GM18867 (cell line): ENCODE measurements at regions not wholly inside any gene's neighbourhood (a gene's known extent, or its start where the extent isn't known, plus 50 kb on each side); places are given as distances from the start of the nearest gene placed in this dataset.
"Not testable (repeated sequence)": the region's sequence is repeated elsewhere in the genome, so short reads cannot be mapped to it uniquely, and the experiment has no call there.

Experiments used
- ATAC-seq: cut with Tn5 transposase; IDR thresholded peaks from one replicate; pipeline ENCODE4 v1.9.1; 2021; ENCODE audit warnings: mild to moderate bottlenecking, moderate library complexity; ENCODE audit not compliant: unreplicated experiment

GRCh38 chr5:18503797-18504328 lies 869.6 kb downstream of the TAF11L14 start:
- ATAC-seq, result no peak

GRCh38 chr5:18507114-18507513 lies 872.9 kb downstream of the TAF11L14 start:
- no peak for ATAC-seq

GRCh38 chr5:18517641-18518380 lies 883.6 kb downstream of the TAF11L14 start:
- no peak for ATAC-seq

- ATAC-seq, result no peak
Measured at GRCh38 chr5:18523380-18523779, 889.1 kb downstream of the TAF11L14 start.

GRCh38 chr5:18526792-18527405 lies 892.6 kb downstream of the TAF11L14 start:
- ATAC-seq, result no peak

GRCh38 chr5:18533137-18533536 lies 898.9 kb downstream of the TAF11L14 start:
- ATAC-seq, result no peak

- ATAC-seq, result no peak
Measured at GRCh38 chr5:18534119-18534518, 899.9 kb downstream of the TAF11L14 start.

GRCh38 chr5:18535753-18536152 lies 901.5 kb downstream of the TAF11L14 start:
- ATAC-seq, result not testable (repeated sequence)

GRCh38 chr5:18544421-18544820 lies 910.2 kb downstream of the TAF11L14 start:
- no peak for ATAC-seq

- no peak for ATAC-seq
Measured at GRCh38 chr5:18546591-18546990, 912.3 kb downstream of the TAF11L14 start.

GRCh38 chr5:18551716-18552115 lies 917.5 kb downstream of the TAF11L14 start:
- no peak for ATAC-seq

GRCh38 chr5:18553269-18553668 lies 919.0 kb downstream of the TAF11L14 start:
- no peak for ATAC-seq

GRCh38 chr5:18560602-18561001 lies 926.3 kb downstream of the TAF11L14 start:
- no peak for ATAC-seq

- ATAC-seq, result no peak
Measured at GRCh38 chr5:18563853-18564252, 929.6 kb downstream of the TAF11L14 start.

GRCh38 chr5:18566671-18567070 lies 932.4 kb downstream of the TAF11L14 start:
- ATAC-seq, result no peak

GRCh38 chr5:18576586-18576985 lies 942.3 kb downstream of the TAF11L14 start:
- no peak for ATAC-seq

- ATAC-seq, result no peak
Measured at GRCh38 chr5:18601185-18601584, 966.9 kb downstream of the TAF11L14 start.

- ATAC-seq, result no peak
Measured at GRCh38 chr5:18602402-18602801, 968.1 kb downstream of the TAF11L14 start.

GRCh38 chr5:18605186-18605585 lies 970.9 kb downstream of the TAF11L14 start:
- no peak for ATAC-seq

GRCh38 chr5:18607570-18607969 lies 973.3 kb downstream of the TAF11L14 start:
- no peak for ATAC-seq

- ATAC-seq, result not testable (repeated sequence)
Measured at GRCh38 chr5:18617191-18617590, 982.9 kb downstream of the TAF11L14 start.

- no peak for ATAC-seq
Measured at GRCh38 chr5:18630458-18631045, 996.3 kb downstream of the TAF11L14 start.
